COLO668 (cell line): ENCODE measurements at regions not wholly inside any gene's neighbourhood (a gene's known extent, or its start where the extent isn't known, plus 50 kb on each side); places are given as distances from the start of the nearest gene placed in this dataset.
A peak's percentile ranks its signal among the peaks of the same experiment; 100 is the strongest.

Source experiments
- DNase-seq: peaks from one replicate; lab custom pipeline; 2025; ENCODE audit not compliant: unreplicated experiment; lab: John Stamatoyannopoulos, UW

DNA sequence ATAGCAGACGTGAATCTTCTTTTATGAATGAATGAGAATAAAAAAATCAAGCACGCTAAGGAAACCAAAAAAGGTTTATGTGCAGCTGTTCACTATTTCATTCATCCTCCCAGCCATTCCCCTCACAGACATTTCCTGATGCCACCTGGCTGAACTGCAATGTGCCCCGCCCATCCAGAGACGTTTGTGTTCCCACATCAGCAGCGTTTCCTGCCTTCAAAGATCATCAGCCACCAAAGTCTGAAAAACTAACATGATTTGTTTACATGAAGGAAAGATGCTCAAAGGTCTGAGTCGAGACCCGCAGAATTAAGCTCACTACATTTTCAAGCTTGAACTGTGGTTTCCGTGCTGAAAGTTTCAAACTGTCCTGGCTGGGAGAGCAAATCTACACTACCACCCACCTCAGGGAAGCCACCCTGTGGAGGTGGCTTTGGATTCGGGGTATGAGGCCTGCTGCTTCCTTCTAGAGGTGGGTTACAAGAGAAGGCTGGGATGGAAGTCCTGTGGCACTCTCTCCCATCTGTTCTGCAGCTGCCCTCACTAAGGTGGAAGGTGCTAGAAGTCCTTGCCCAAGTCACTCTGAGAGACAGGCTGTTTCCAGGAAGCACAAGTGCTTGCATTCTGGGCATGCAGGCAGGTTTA lies 201.3 kb upstream of the OSR1 start:
- DNase-seq = peak; percentile 36

- no peak for DNase-seq
These were observed 198.2 kb upstream of the OSR1 start for GRCh38 chr2:19556648-19557047.

GRCh38 chr2:19554520-19554919 lies 196.1 kb upstream of the OSR1 start:
- no peak for DNase-seq

GRCh38 chr2:19552270-19552669 lies 193.8 kb upstream of the OSR1 start:
- no peak for DNase-seq

GRCh38 chr2:19550750-19551149 lies 192.3 kb upstream of the OSR1 start:
- DNase-seq = no peak

DNA sequence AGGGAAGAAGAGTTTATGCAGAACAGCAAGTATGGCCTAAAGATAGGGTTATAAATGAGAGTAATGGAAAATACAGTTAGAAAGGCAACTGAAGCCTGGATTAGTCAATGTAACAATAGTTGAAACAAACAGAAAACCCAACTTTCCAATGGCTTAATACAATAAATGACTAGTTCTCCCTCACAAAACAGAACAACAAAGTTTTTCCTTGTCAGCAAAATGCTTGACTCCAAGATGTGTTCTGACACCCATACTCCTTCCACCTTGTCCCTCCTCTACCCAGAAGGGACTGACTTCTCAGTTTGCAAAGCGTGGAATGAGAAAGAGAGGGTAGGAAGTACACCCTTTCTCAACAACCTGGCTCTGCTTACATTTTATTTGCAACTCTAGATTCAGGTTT lies 191.4 kb upstream of the OSR1 start:
- DNase-seq = no peak

GRCh38 chr2:19548116-19548515 lies 189.7 kb upstream of the OSR1 start:
- DNase-seq = no peak

- no peak for DNase-seq
These were observed 188.9 kb upstream of the OSR1 start for GRCh38 chr2:19547321-19547720.

DNA sequence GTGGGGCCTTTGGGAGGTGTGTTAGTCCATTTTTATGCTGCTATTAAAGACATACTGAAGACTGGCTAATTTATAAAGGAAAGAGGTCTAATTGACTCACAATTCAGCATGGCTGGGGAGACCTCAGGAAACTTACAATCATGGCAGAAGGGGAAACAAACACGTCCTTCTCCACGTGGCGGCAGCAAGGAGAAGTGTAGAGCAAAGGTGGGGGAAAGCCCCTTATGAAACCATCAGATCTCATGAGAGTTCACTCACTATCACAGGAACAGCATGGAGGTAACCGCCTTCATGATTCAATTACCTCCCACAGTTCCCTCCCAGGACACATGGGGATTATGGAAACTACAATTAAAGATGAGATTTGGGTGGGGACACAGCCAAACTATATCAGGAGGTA lies 187.1 kb upstream of the OSR1 start:
- DNase-seq = no peak

- no peak for DNase-seq
These were observed 185.4 kb upstream of the OSR1 start for GRCh38 chr2:19543663-19544383.

DNA sequence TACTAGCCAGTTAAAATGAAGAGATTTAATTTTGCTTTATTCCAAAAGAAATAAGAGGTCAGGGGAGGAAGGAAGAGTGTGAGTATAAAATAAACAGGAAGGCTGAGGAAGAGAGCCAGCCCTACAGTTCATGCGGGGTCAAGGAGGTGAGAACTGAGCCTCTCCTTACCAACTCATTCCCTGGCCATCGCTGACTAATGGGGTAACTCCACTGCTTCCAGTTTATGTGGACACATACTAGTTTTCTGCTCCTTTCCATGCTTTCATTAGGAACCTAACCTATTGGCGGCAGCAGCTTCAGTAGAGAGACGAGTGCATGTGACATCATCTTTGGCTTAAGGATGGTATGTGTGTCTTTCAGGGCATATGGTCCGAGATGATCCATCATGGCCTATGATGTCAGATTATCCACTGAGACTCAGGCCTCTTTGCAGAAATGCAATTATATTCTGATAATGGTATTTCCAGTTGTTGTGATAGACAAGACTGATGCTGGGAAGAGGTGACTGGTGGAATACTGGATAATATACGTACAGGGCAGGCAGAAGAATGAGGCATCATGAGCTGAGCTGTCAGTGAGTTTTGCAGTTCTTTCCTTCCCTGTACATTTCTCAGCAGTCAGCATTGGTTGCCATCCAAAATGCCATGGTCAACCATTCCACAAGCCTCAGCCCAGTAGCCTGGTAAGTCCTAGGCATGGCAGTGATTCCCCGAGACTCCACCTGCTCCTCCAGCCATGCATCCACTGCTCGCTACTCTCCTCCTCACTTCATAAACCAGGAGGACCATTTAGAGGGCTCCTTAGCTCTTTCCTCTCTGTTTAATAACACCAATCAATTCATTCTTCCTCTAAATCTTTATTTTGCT lies 184.6 kb upstream of the OSR1 start:
- DNase-seq = no peak

- no peak for DNase-seq
These were observed 183.5 kb upstream of the OSR1 start for GRCh38 chr2:19541884-19542283.

GRCh38 chr2:19540739-19541525 lies 182.5 kb upstream of the OSR1 start:
- DNase-seq = no peak

DNA sequence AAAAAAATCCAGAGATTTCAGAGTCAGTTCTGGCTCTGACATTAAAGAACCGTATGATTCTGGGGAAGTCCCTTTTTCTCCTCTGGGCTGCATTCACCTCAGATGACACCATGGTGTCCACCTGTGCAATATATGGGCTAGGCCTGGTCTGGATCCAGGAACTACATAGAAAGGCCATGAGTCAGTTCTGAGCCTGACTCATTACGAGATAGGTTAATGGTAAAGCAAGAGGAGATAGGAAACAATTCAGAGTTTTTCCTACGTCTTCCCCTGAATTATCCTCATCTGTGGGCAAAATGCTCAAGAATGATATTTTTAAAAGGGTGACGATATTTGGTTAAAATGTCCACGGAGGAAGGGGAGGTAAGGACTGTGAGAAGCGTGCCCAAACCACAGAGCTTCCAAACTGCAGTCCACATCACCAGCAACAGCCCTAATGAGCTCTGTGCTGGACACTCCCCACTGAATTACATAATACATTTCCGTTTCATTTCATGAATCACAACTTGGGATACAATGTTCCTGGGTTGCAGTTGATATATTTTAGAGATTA lies 180.1 kb upstream of the OSR1 start:
- no peak for DNase-seq

DNA sequence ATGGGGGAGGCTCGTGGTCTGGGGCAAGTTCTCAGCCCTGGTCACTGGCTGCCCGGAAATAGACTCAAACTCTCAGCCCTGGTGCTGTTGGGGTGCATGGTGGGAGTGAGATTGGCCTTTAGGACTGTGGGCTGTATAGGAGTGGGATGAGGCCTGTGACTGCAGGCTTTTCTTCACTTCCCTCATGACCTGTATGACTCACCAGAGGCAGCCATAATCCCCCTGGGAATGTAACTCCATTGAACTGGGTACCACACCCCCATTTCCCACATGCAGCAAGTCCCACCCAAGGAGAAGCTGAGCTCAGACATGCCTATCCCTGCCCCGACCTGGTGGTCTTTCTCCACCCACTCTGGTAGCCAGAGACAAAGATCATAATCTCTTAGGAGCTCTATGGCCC lies 177.7 kb upstream of the OSR1 start:
- no peak for DNase-seq

GRCh38 chr2:19532547-19533196 lies 174.2 kb upstream of the OSR1 start:
- no peak for DNase-seq

DNA sequence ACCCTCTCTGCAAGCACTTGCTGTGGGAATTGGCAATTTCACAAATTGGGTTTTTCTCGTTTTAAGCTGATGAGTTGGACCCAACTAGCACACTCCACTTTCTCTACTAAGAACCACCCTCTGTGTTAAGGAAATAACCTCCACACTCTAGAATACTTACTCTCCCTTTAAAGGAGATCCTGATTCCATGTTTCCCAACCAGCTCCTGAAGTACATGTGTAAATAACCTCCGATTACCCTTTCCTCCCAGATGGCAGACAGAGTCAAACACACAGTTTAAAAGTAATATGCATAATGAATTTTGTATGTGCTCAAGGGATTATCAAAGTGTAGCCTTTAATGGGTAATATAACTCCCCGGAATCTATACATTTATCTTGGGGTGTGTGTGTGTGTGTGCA lies 171.3 kb upstream of the OSR1 start:
- DNase-seq = no peak

- DNase-seq = no peak
These were observed 169.3 kb upstream of the OSR1 start for GRCh38 chr2:19527771-19528170.

GRCh38 chr2:19525313-19525712 lies 166.9 kb upstream of the OSR1 start:
- DNase-seq = no peak

DNA sequence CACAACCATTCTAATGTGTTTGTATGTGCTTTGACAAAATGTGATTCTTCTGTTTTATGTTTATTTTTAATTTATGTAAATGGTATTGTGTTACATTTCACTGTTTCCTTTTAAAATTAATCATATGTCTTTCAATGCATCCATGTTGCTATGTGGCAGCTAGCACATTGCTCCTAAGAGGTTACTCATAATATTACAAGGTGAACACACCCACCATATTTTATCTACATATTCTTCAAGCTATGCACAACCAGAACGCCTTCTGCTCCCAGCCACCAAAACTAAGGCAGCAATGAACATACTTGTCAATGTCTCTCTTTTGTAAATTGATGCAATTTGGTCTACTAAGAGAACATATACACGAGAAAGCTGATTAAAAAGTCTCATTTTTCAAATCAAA lies 160.6 kb upstream of the OSR1 start:
- no peak for DNase-seq
